ENCODE measurements at regions not wholly inside any gene's neighbourhood (a gene's known extent, or its start where the extent isn't known, plus 50 kb on each side); places are given as distances from the start of the nearest gene placed in this dataset.
"Not testable (repeated sequence)": the region's sequence is repeated elsewhere in the genome, so short reads cannot be mapped to it uniquely, and the experiment has no call there.

- Mint-ChIP-seq H3K36me3 (ENCODE audit: low read depth) (no peaks in the 10 kb centered on the region), H3K9me3 (no peaks in the 10 kb centered on the region), H3K4me1 (ENCODE audit: low read depth) (no peaks in the 10 kb centered on the region), H3K4me3 (no peak overlapping the region), H3K27me3 (peaks cover 2% of the 10 kb centered on the region), H3K27ac (no peak overlapping the region)
Observed at GRCh38 chr2:18046017-18046416, 167.6 kb downstream of the KCNS3 start.

- no peaks in the 10 kb centered on the region for H3K9me3 Mint-ChIP-seq
- H3K27me3 Mint-ChIP-seq, result no peaks in the 10 kb centered on the region
- no peak overlapping the region for H3K4me3 Mint-ChIP-seq
- no peaks in the 10 kb centered on the region for H3K4me1 Mint-ChIP-seq (ENCODE audit: low read depth)
- no peak overlapping the region for H3K27ac Mint-ChIP-seq
- no peaks in the 10 kb centered on the region for H3K36me3 Mint-ChIP-seq (ENCODE audit: low read depth)
Observed at GRCh38 chr2:18045230-18045629, 166.8 kb downstream of the KCNS3 start.

- H3K4me3 Mint-ChIP-seq; H3K27ac Mint-ChIP-seq; H3K4me1 Mint-ChIP-seq (ENCODE audit: low read depth); H3K36me3 Mint-ChIP-seq (ENCODE audit: low read depth); H3K27me3 Mint-ChIP-seq: not testable (repeated sequence)
- H3K9me3 Mint-ChIP-seq, result peaks cover 21% of the 10 kb centered on the region
Observed at GRCh38 chr2:18017381-18017780, 138.9 kb downstream of the KCNS3 start.

GRCh38 chr2:18009891-18010290 is 131.4 kb downstream of the KCNS3 start:
- H3K4me1 Mint-ChIP-seq (ENCODE audit: low read depth), result no peaks in the 10 kb centered on the region
- no peak overlapping the region for H3K4me3 Mint-ChIP-seq
- no peak overlapping the region for H3K27ac Mint-ChIP-seq
- H3K9me3 Mint-ChIP-seq, result no peaks in the 10 kb centered on the region
- no peaks in the 10 kb centered on the region for H3K36me3 Mint-ChIP-seq (ENCODE audit: low read depth)
- H3K27me3 Mint-ChIP-seq, result no peaks in the 10 kb centered on the region

- H3K4me3 Mint-ChIP-seq, result no peak overlapping the region
- no peaks in the 10 kb centered on the region for H3K9me3 Mint-ChIP-seq
- H3K27me3 Mint-ChIP-seq, result no peaks in the 10 kb centered on the region
- no peaks in the 10 kb centered on the region for H3K36me3 Mint-ChIP-seq (ENCODE audit: low read depth)
- no peaks in the 10 kb centered on the region for H3K4me1 Mint-ChIP-seq (ENCODE audit: low read depth)
- no peak overlapping the region for H3K27ac Mint-ChIP-seq
Observed at GRCh38 chr2:18005411-18005810, 126.9 kb downstream of the KCNS3 start.

- Mint-ChIP-seq H3K9me3 (peaks cover 5% of the 10 kb centered on the region), H3K36me3 (ENCODE audit: low read depth) (no peaks in the 10 kb centered on the region), H3K4me3 (no peak overlapping the region), H3K27me3 (no peaks in the 10 kb centered on the region), H3K4me1 (ENCODE audit: low read depth) (no peaks in the 10 kb centered on the region), H3K27ac (no peak overlapping the region)
Observed at GRCh38 chr2:18001671-18002070, 123.2 kb downstream of the KCNS3 start.

- Mint-ChIP-seq H3K4me1 (ENCODE audit: low read depth) (no peaks in the 10 kb centered on the region), H3K4me3 (no peak overlapping the region), H3K9me3 (peaks cover 9% of the 10 kb centered on the region), H3K36me3 (ENCODE audit: low read depth) (no peaks in the 10 kb centered on the region), H3K27me3 (no peaks in the 10 kb centered on the region), H3K27ac (no peak overlapping the region)
Observed at GRCh38 chr2:17996978-17997377, 118.5 kb downstream of the KCNS3 start.

GRCh38 chr2:17995593-17995992 is 117.1 kb downstream of the KCNS3 start:
- Mint-ChIP-seq H3K36me3 (ENCODE audit: low read depth) (no peaks in the 10 kb centered on the region), H3K4me1 (ENCODE audit: low read depth) (no peaks in the 10 kb centered on the region), H3K27ac (no peak overlapping the region), H3K4me3 (no peak overlapping the region), H3K27me3 (no peaks in the 10 kb centered on the region), H3K9me3 (peaks cover 9% of the 10 kb centered on the region)
